GM21381 (cell line): ENCODE measurements at regions not wholly inside any gene's neighbourhood (a gene's known extent, or its start where the extent isn't known, plus 50 kb on each side); places are given as distances from the start of the nearest gene placed in this dataset.

Experiments
- ATAC-seq: cut with Tn5 transposase; IDR thresholded peaks from one replicate; pipeline ENCODE4 v1.9.1; 2021; ENCODE audit warnings: mild to moderate bottlenecking, moderate library complexity; ENCODE audit not compliant: unreplicated experiment

DNA sequence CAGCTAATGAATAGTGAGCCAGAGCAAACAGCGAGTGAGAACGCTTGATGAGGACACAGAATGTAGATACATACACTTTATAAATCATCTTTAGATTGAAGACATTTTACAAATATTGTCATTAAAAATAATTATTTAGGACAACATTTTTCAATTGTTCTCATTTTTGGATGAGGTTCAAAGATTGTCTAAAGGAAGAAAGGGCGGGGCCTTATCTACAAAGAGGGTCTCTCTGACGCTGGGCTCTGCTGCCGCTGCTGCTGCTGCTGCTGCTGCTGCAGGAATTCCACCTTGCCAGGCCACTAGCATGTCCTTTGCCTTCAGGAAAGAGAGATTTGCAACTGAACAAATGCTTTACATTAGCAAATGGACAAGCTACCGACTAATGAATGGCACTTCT is 220.7 kb upstream of the TMEM161B start:
- ATAC-seq: no peak

- ATAC-seq: no peak
These were observed 219.9 kb upstream of the TMEM161B start for GRCh38 chr5:88488561-88488960.

DNA sequence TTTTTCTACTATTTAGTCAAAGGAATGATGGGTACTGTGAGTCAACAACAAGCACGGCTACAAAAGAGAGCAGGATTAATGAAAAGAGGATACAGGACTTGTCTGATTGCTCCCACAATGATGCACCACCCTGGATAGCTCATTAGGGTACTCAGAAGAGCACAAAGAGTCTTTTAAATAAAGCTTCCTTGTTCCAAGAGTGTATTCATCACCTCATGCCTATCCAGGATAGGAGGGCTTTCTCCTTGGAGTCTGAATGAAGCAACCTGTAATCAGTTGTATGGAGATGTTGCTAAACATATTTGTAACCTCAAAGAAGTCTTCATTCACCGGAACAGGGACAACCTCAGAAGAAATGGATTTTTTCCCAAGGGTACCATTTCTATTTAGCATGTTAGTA is 219.5 kb upstream of the TMEM161B start:
- ATAC-seq: no peak

DNA sequence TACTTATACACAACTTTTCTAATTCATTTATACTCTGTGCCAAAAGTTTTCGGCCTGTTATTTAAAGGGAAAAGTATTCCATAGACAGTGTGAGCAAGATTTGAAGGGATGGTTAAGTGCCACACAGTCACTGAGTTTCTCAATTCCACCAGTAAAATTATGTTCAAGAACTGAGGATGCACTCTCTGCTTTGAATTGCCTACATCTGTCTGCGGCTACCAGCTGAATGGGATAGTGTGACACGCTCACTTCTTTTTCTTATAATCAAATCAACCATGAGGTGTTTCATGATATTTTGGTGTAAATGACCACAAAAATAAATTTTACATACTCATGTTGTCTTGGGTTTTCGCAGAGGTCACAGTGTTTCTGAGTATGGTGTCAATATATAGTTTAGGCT is 218.4 kb upstream of the TMEM161B start:
- no peak for ATAC-seq

GRCh38 chr5:88486431-88486830 is 217.8 kb upstream of the TMEM161B start:
- no peak for ATAC-seq

GRCh38 chr5:88485531-88485930 is 216.9 kb upstream of the TMEM161B start:
- no peak for ATAC-seq

DNA sequence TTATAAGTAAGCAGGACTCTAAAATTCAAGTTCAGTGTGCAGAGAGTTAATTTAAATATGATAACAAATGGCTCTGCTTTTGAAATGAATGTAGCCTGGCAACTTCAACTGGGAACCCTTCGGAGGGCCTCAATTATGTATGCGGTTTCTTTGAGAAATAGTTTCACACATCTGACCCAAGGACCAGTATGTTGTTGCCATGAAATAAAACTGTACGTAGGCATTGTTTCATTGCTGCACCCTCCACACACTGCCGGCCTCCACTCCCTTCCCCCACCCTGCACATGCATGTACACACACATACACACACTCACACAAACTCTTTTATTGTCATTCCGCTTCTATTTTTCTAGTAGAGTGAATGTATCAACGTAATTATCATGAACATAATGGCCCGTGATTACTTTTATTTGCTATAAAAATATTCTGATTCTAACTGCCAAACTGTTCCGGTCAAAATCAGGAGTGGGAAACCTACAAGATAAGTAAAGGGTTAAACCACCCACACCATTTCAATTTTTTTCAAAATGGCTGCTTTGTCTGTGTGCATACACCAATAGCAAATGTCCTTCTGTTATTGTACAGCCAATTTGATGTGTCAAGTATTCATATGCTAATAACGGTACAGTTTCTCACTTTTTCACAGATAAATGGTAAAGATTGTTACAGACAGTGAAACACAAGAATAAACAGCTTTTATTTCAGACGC is 215.5 kb upstream of the TMEM161B start:
- no peak for ATAC-seq

DNA sequence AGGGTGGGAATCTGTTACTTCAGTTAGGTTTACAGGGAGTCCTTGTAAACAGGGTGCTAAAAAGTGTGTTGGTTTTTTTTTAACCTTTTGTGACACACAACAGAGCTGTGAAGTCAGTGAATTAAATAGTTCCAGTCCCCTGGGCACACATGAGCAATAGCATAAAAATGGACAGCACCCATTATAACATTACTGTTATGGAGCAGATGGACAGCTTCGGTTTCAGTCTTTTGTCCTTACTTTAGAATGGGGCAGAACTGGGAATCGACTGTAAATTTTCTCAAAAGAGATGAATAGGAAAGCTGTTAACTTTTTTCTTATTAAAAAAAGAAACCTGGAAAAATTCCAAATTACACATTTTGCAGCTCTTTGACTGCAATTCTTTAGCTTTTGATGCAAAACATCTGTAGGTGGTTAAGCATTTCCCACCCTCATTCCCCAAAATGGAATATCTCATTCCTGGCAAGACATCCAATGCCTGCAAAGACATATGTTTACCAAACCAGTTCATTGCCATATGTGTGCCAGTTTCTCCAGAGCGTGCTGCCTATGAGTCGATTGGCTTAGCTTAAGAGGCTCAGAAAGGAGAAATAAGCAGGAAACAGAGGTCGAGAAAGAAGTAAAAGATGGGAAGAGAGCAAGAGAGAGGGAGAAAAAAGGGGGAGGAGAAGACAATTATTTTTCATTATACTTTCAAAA is 212.3 kb upstream of the TMEM161B start:
- ATAC-seq: no peak

DNA sequence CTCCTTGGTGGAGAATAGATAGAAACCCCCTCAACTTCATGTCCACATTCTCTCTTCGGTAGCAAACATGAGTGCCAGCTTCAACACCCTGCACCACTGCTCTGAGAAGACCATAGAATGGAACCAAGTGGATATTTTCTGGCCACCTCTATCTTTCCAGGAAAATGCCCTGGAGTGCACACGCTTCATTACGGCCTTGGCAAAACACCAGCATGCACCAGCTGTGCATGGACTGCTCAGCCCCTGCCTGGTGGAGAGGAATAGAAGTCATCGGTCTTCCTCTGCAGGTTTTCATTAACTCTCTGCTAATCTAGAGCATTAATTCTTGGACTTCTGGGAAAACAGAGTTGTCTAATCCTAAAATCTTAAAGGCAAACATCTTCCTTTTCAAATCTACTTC is 211.6 kb upstream of the TMEM161B start:
- ATAC-seq: no peak

DNA sequence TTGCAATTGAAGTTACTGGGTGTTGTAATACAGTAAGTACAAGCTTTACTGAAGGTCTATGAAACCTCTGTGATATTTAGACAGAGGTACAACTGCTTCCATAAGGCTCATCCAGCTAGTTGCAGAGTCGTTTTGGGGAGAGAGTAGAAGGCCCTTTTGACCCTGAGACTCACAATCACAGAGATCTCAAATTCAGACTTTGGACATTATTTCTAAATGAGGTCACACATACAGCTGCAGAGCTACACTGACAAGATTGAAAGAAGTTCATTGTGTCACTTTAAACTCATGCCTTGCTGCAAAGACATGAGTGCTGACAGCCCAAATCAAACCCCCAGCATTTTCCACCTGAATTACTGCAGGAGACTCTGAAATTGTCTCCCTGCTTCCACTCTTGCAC is 205.9 kb upstream of the TMEM161B start:
- no peak for ATAC-seq

- ATAC-seq: no peak
These were observed 202.1 kb upstream of the TMEM161B start for GRCh38 chr5:88470745-88471144.

GRCh38 chr5:88459971-88460370 is 191.3 kb upstream of the TMEM161B start:
- ATAC-seq: no peak

- no peak for ATAC-seq
These were observed 184.2 kb upstream of the TMEM161B start for GRCh38 chr5:88452820-88453219.

DNA sequence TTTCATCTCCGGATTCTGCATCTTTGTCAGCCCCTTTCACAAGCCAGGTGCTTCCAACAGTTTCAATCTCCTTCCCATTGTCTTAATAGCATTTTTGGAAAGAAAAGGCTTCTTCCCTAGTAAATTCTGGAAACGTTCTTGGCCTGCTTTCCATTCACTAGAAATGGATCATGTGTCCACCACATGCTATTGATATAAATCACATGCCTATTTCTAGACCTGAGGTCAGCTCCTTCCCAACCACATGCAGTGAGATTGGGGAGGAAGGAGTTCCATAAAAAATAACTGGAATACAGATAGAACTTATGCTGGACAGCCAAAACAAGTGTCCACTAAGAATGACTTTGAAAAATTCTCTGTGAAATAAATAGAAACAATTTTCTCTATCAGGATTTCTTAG is 181.6 kb upstream of the TMEM161B start:
- no peak for ATAC-seq

- ATAC-seq: no peak
These were observed 169.4 kb upstream of the TMEM161B start for GRCh38 chr5:88438006-88438405.

DNA sequence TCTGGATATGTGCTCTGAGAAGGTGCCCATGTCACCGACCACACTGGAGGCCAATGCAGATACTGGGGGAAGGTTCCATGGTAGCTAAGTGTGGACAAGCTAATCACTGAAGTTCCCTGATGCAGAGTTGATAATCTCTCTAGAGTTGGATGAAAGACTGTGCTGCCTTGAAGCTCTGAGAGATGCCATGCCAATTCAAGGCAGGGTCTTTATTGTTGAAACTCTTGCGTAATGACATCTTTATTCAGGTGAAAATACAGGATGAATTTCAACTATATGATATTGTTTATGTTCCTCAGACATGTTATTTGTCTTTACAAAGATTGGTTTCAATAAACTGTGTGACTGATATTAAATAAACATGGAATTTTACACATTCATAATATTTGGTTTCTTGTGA is 167.6 kb upstream of the TMEM161B start:
- ATAC-seq: no peak

GRCh38 chr5:88428633-88429032 is 160.0 kb upstream of the TMEM161B start:
- no peak for ATAC-seq

DNA sequence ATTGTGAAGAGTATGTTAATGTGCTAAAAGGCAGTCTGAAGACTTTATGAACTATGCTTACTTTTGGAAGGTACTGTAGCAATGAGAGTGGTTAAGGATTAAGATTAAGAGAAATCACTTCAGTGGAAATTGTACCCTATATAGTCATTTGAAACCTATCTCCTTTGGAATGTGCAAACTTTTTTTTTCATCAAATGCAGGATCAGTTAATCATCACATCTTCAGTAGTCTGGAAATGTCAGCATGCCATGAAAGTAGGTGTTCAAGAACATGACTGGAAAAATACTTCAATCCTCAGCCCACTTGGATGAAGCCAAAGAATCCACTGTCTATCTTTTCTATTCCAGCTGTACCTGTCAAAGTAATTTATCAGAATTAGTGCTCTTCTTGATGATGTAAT is 157.8 kb upstream of the TMEM161B start:
- no peak for ATAC-seq

DNA sequence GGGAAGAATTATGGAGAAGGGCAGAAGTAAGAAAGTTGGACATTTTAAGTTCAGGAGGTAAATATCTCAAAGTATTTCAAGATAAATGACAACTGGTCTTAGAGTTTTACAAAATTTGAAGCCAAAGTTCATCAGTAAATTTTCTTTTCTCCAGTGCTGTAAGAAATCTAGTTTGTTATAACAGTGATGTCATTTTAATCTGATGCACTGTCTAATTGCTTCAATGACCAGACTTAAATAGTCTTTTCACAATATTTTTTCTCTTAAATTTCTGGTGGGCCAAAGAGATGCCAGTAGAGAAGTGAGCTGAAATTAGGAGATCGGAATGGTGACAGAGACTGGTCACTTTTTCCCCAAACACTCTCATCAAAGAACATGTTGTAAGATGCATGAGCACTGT is 156.5 kb upstream of the TMEM161B start:
- no peak for ATAC-seq

GRCh38 chr5:88419931-88420330 is 151.3 kb upstream of the TMEM161B start:
- no peak for ATAC-seq

- ATAC-seq: no peak
These were observed 138.7 kb upstream of the TMEM161B start for GRCh38 chr5:88407341-88407740.

DNA sequence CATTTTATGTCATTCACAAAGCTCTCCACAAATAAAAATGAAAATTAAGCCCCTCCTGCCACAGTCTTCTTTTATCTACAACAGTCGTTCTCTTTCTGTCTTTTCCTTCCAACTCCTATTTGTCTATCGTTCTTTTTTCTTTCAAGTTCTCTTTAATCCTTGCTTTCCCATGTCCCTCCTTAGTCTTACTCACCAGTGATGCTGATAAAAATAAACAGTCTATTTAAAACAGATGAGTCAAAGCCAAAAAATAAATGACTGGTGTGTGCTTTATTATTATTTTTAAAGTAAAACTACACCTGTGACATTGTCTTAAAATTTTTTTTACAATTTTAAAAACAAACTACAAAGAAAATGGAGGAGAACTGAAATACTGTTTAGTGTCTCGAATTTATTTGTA is 137.1 kb upstream of the TMEM161B start:
- no peak for ATAC-seq

DNA sequence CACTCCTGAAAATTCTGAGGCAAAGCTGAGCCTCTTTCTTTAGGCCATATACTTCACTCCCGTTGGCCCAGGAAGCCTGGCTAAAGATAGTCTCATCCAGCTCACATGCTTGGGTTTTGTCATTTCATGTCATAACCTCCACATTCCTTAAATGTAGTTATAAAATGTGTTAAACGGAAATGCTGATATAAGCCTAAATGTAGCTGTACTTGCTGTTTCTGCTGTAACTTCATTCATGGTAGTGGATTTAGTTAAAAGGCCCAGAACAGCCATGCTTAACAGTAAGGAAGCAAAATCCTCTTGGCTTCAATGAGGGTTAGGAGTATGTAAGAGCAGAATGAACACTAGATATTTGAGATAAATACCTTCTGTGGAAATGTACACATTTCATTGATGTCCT is 135.8 kb upstream of the TMEM161B start:
- ATAC-seq: no peak
